ENCODE measurements at regions not wholly inside any gene's neighbourhood (a gene's known extent, or its start where the extent isn't known, plus 50 kb on each side); places are given as distances from the start of the nearest gene placed in this dataset.

GRCh38 chr4:106614441-106614840 lies 245.9 kb upstream of the GIMD1 start:
- no peak for DNase-seq (ENCODE audit: low read depth in 2 of 2)
- no peak overlapping the region for H3K4me3 ChIP-seq (replicated peaks in 1 of 2; ENCODE audit: low read depth in 2 of 2, low read length in 2 of 2)
- TF ChIP-seq, protein P1, sequence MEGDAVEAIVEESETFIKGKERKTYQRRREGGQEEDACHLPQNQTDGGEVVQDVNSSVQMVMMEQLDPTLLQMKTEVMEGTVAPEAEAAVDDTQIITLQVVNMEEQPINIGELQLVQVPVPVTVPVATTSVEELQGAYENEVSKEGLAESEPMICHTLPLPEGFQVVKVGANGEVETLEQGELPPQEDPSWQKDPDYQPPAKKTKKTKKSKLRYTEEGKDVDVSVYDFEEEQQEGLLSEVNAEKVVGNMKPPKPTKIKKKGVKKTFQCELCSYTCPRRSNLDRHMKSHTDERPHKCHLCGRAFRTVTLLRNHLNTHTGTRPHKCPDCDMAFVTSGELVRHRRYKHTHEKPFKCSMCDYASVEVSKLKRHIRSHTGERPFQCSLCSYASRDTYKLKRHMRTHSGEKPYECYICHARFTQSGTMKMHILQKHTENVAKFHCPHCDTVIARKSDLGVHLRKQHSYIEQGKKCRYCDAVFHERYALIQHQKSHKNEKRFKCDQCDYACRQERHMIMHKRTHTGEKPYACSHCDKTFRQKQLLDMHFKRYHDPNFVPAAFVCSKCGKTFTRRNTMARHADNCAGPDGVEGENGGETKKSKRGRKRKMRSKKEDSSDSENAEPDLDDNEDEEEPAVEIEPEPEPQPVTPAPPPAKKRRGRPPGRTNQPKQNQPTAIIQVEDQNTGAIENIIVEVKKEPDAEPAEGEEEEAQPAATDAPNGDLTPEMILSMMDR (IDR thresholded peaks at IDR 0.05; ENCODE audit: low read depth, low read length): no peak

- no peak overlapping the region for H3K4me3 ChIP-seq (replicated peaks in 1 of 2; ENCODE audit: low read depth in 2 of 2, low read length in 2 of 2)
- DNase-seq (ENCODE audit: low read depth in 2 of 2): no peak
- TF ChIP-seq, protein P1 (IDR thresholded peaks at IDR 0.05; ENCODE audit: low read depth, low read length): no peak
Observed at GRCh38 chr4:106609917-106610316, 241.3 kb upstream of the GIMD1 start.

GRCh38 chr4:106607558-106607957 lies 239.0 kb upstream of the GIMD1 start:
- DNase-seq (ENCODE audit: low read depth in 2 of 2): no peak
- no peak overlapping the region for H3K4me3 ChIP-seq (replicated peaks in 1 of 2; ENCODE audit: low read depth in 2 of 2, low read length in 2 of 2)
- TF ChIP-seq, protein P1 (IDR thresholded peaks at IDR 0.05; ENCODE audit: low read depth, low read length): no peak

- DNase-seq (ENCODE audit: low read depth in 2 of 2): no peak
- H3K4me3 ChIP-seq (replicated peaks in 1 of 2; ENCODE audit: low read depth in 2 of 2, low read length in 2 of 2): no peak overlapping the region
- TF ChIP-seq, protein P1 (IDR thresholded peaks at IDR 0.05; ENCODE audit: low read depth, low read length): no peak
Observed at GRCh38 chr4:106604319-106605051, 235.9 kb upstream of the GIMD1 start.

DNA sequence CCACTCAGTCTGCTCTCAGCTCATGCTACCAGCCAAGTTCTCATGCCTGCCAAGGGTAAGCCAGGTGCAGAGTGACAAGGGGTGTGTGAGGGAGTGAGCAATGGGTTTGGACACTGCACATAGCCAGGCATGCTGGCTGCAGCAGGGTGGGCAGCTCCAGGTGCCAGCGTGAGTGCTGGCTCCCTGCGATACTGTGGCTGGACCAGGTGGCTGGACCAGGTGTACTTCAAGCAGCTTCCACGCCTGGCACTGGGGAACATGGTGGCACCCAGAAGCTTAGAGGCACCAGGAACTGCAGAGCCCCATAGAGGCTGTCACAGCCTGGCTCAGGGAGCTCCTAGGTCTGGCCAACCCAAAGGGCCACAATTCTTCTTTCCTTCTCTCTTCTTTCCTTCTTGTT lies 234.9 kb upstream of the GIMD1 start:
- TF ChIP-seq, protein P1 (IDR thresholded peaks at IDR 0.05; ENCODE audit: low read depth, low read length): no peak
- no peak for DNase-seq (ENCODE audit: low read depth in 2 of 2)
- no peak overlapping the region for H3K4me3 ChIP-seq (replicated peaks in 1 of 2; ENCODE audit: low read depth in 2 of 2, low read length in 2 of 2)

- no peak for DNase-seq (ENCODE audit: low read depth in 2 of 2)
Observed at GRCh38 chr4:106602711-106603110, 234.1 kb upstream of the GIMD1 start.

More at GRCh38 chr4:106602711-106603110, 234.1 kb upstream of the GIMD1 start:
- TF ChIP-seq, protein P1 (IDR thresholded peaks at IDR 0.05; ENCODE audit: low read depth, low read length): no peak
- no peak overlapping the region for H3K4me3 ChIP-seq (replicated peaks in 1 of 2; ENCODE audit: low read depth in 2 of 2, low read length in 2 of 2)

All from cardiac fibroblast (primary cell).